HEK293 (cell line): ENCODE measurements at regions not wholly inside any gene's neighbourhood (a gene's known extent, or its start where the extent isn't known, plus 50 kb on each side); places are given as distances from the start of the nearest gene placed in this dataset.

Experiments
- CTCF ChIA-PET: fragments of 350-600 bp; formaldehyde crosslinking; extraction: SDS; loops from one replicate; lab custom pipeline; 2021; ENCODE audit warnings: antibody characterized with exemption; lab: Yijun Ruan, JAX
- POLR2A ChIA-PET: fragments of 300-600 bp; formaldehyde crosslinking; extraction: SDS; loops from one replicate; lab custom pipeline; 2020; ENCODE audit warnings: antibody characterized with exemption, inconsistent platforms; lab: Yijun Ruan, JAX
- H3K27ac ChIP-seq: fragments of 200-500 bp; sonication (Bioruptor generic); 2 replicates; pipeline ENCODE4 v1.5.1; 2014; ENCODE audit warnings: low read depth, low read length, control low read depth, inconsistent platforms; ENCODE audit errors: extremely low read depth
- H3K36me3 ChIP-seq, 2 experiments: fragments of 200-500 bp in 1 of 2; sonication (Bioruptor generic) in 1 of 2; 1 replicate in 1 of 2; 2 replicates in 1 of 2; pipeline ENCODE4 v1.5.1; 2014 to 2017; ENCODE audit warnings: inconsistent platforms in 2 of 2, low read length in 2 of 2; ENCODE audit not compliant: control insufficient read depth in 2 of 2, insufficient read depth in 1 of 2
- H3K4me1 ChIP-seq: fragments of 200-500 bp; sonication (Bioruptor generic); 2 replicates; pipeline ENCODE4 v1.5.1; 2014; ENCODE audit warnings: mild to moderate bottlenecking, low read length, inconsistent platforms; ENCODE audit not compliant: control insufficient read depth, insufficient read depth
- H3K4me3 ChIP-seq: 2 replicates; pipeline ENCODE4 v1.5.1; 2011; ENCODE audit warnings: low read depth, mild to moderate bottlenecking, control low read depth, low read length, moderate library complexity
- H3K9me3 ChIP-seq: fragments of 200-500 bp; sonication (Bioruptor generic); 2 replicates; pipeline ENCODE4 v1.5.1; 2014; ENCODE audit warnings: low read depth, low read length, inconsistent platforms; ENCODE audit not compliant: control insufficient read depth, insufficient read depth
- KLF1 ChIP-seq: fragments of 450-650 bp; formaldehyde crosslinking; IDR thresholded peaks from 2 replicates; pipeline ENCODE4 v1.5.1; 2016; ENCODE audit warnings: missing biosample characterization, missing genetic modification characterization
- SETDB1 ChIP-seq: IDR thresholded peaks from one replicate; pipeline ENCODE4 v1.6.1; 2017; ENCODE audit warnings: mild to moderate bottlenecking, low read length, moderate library complexity, mixed read lengths; ENCODE audit not compliant: insufficient read length
- ZNF132 ChIP-seq: fragments of 450-650 bp; formaldehyde crosslinking; IDR thresholded peaks from 2 replicates; pipeline ENCODE4 v1.5.1; 2017; ENCODE audit warnings: missing biosample characterization, missing genetic modification characterization, borderline replicate concordance
- ZNF211 ChIP-seq: fragments of 450-650 bp; formaldehyde crosslinking; IDR thresholded peaks from 2 replicates; pipeline ENCODE4 v1.5.1; 2016; ENCODE audit warnings: low read depth, missing biosample characterization, missing genetic modification characterization
- ZNF223 ChIP-seq: fragments of 450-650 bp; formaldehyde crosslinking; IDR thresholded peaks from 2 replicates; pipeline ENCODE4 v1.5.1; 2016; ENCODE audit warnings: missing biosample characterization, missing genetic modification characterization
- ZNF335 ChIP-seq: fragments of 450-650 bp; formaldehyde crosslinking; conservative IDR thresholded peaks from 2 replicates; pipeline ENCODE4 v1.5.1; 2016; ENCODE audit warnings: missing biosample characterization, missing genetic modification characterization
- ZNF341 ChIP-seq: fragments of 450-650 bp; formaldehyde crosslinking; IDR thresholded peaks from 2 replicates; pipeline ENCODE4; 2016; ENCODE audit warnings: low read depth, missing biosample characterization, missing genetic modification characterization
- ZNF354C ChIP-seq: fragments of 450-650 bp; formaldehyde crosslinking; IDR thresholded peaks from 2 replicates; pipeline ENCODE4 v1.5.1; 2016; ENCODE audit warnings: missing biosample characterization, missing genetic modification characterization, low read depth, borderline replicate concordance
- ZNF596 ChIP-seq: fragments of 450-650 bp; IDR thresholded peaks from 2 replicates; pipeline ENCODE4 v1.5.0; 2018; ENCODE audit warnings: missing biosample characterization, mild to moderate bottlenecking, missing genetic modification characterization, moderate library complexity
- ZNF654 ChIP-seq: fragments of 450-650 bp; formaldehyde crosslinking; IDR thresholded peaks from 2 replicates; pipeline ENCODE4 v1.5.1; 2016; ENCODE audit warnings: low read depth, missing biosample characterization, missing genetic modification characterization
- TF ChIP-seq, protein P1 (sequence below): fragments of 450-650 bp; formaldehyde crosslinking; IDR thresholded peaks from 2 replicates; pipeline ENCODE4 v1.5.1; 2016; ENCODE audit warnings: missing biosample characterization, missing genetic modification characterization
- TF ChIP-seq, protein P2 (sequence below): fragments of 450-650 bp; formaldehyde crosslinking; IDR thresholded peaks from 2 replicates; pipeline ENCODE4 v1.5.0; 2017; ENCODE audit warnings: missing biosample characterization, missing genetic modification characterization, borderline replicate concordance
- TF ChIP-seq, protein P3 (sequence below): fragments of 450-650 bp; formaldehyde crosslinking; IDR thresholded peaks from 2 replicates; pipeline ENCODE4 v1.5.1; 2016; ENCODE audit warnings: missing biosample characterization, missing genetic modification characterization
- TF ChIP-seq, protein P4 (sequence below): fragments of 450-650 bp; formaldehyde crosslinking; IDR thresholded peaks from 2 replicates; pipeline ENCODE4 v1.5.1; 2017; ENCODE audit warnings: missing biosample characterization, missing genetic modification characterization
- TF ChIP-seq, protein P5 (sequence below): fragments of 450-650 bp; formaldehyde crosslinking; IDR thresholded peaks from 2 replicates; pipeline ENCODE4 v1.5.1; 2016; ENCODE audit warnings: missing biosample characterization, missing genetic modification characterization

DNA sequence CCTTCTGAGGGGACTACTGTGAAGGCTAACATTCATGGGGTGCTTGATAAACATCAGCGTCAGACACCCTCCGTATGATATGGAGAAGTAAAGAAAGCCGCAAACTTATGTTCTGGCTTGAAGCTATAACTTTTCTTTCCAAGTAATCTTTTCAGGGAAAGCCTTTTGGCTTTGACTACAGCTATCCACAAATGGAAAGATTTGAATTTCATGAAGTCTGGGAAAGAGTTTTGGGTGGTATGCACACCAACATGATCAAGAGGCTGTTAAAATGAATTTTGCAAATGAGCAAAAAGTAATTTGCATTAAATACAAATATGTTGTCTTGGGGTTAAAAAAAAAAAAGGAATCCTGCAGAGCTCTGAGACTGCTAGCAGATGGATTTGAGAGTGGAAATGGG lies 114.8 kb upstream of the LIMCH1 start:
- H3K27ac ChIP-seq: no peak overlapping the region
- no peaks in the 10 kb centered on the region for H3K9me3 ChIP-seq
- ChIA-PET POLR2A (no interaction called here), CTCF (interaction anchor here (0.8 kb wide), 1 partner anchor 20 kb away, joined by 3 read pairs; no protein-coding TSS in a partner anchor)
- peaks cover 5% of the 10 kb centered on the region; the same call in 1 of the 2 replicates for H3K4me1 ChIP-seq
- no peak overlapping the region for H3K4me3 ChIP-seq
- TF ChIP-seq ZNF335: no peak
- no peak for TF ChIP-seq ZNF596 (tag by site-specific recombination)
- TF ChIP-seq, protein P1, sequence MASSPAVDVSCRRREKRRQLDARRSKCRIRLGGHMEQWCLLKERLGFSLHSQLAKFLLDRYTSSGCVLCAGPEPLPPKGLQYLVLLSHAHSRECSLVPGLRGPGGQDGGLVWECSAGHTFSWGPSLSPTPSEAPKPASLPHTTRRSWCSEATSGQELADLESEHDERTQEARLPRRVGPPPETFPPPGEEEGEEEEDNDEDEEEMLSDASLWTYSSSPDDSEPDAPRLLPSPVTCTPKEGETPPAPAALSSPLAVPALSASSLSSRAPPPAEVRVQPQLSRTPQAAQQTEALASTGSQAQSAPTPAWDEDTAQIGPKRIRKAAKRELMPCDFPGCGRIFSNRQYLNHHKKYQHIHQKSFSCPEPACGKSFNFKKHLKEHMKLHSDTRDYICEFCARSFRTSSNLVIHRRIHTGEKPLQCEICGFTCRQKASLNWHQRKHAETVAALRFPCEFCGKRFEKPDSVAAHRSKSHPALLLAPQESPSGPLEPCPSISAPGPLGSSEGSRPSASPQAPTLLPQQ (tag by site-specific recombination): no peak
- TF ChIP-seq ZNF354C (tag by site-specific recombination): no peak
- TF ChIP-seq, protein P2, sequence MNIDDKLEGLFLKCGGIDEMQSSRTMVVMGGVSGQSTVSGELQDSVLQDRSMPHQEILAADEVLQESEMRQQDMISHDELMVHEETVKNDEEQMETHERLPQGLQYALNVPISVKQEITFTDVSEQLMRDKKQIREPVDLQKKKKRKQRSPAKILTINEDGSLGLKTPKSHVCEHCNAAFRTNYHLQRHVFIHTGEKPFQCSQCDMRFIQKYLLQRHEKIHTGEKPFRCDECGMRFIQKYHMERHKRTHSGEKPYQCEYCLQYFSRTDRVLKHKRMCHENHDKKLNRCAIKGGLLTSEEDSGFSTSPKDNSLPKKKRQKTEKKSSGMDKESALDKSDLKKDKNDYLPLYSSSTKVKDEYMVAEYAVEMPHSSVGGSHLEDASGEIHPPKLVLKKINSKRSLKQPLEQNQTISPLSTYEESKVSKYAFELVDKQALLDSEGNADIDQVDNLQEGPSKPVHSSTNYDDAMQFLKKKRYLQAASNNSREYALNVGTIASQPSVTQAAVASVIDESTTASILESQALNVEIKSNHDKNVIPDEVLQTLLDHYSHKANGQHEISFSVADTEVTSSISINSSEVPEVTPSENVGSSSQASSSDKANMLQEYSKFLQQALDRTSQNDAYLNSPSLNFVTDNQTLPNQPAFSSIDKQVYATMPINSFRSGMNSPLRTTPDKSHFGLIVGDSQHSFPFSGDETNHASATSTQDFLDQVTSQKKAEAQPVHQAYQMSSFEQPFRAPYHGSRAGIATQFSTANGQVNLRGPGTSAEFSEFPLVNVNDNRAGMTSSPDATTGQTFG (tag by site-specific recombination): no peak
- TF ChIP-seq, protein P3, sequence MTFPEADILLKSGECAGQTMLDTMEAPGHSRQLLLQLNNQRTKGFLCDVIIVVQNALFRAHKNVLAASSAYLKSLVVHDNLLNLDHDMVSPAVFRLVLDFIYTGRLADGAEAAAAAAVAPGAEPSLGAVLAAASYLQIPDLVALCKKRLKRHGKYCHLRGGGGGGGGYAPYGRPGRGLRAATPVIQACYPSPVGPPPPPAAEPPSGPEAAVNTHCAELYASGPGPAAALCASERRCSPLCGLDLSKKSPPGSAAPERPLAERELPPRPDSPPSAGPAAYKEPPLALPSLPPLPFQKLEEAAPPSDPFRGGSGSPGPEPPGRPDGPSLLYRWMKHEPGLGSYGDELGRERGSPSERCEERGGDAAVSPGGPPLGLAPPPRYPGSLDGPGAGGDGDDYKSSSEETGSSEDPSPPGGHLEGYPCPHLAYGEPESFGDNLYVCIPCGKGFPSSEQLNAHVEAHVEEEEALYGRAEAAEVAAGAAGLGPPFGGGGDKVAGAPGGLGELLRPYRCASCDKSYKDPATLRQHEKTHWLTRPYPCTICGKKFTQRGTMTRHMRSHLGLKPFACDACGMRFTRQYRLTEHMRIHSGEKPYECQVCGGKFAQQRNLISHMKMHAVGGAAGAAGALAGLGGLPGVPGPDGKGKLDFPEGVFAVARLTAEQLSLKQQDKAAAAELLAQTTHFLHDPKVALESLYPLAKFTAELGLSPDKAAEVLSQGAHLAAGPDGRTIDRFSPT (tag by site-specific recombination): no peak
- TF ChIP-seq, protein P4, sequence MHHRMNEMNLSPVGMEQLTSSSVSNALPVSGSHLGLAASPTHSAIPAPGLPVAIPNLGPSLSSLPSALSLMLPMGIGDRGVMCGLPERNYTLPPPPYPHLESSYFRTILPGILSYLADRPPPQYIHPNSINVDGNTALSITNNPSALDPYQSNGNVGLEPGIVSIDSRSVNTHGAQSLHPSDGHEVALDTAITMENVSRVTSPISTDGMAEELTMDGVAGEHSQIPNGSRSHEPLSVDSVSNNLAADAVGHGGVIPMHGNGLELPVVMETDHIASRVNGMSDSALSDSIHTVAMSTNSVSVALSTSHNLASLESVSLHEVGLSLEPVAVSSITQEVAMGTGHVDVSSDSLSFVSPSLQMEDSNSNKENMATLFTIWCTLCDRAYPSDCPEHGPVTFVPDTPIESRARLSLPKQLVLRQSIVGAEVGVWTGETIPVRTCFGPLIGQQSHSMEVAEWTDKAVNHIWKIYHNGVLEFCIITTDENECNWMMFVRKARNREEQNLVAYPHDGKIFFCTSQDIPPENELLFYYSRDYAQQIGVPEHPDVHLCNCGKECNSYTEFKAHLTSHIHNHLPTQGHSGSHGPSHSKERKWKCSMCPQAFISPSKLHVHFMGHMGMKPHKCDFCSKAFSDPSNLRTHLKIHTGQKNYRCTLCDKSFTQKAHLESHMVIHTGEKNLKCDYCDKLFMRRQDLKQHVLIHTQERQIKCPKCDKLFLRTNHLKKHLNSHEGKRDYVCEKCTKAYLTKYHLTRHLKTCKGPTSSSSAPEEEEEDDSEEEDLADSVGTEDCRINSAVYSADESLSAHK (tag by site-specific recombination): no peak
- TF ChIP-seq ZNF132: no peak
- no peak for TF ChIP-seq ZNF654
- TF ChIP-seq ZNF211 (tag by site-specific recombination): no peak
- TF ChIP-seq ZNF223 (tag by site-specific recombination): no peak
- no peak for TF ChIP-seq ZNF341 (tag by site-specific recombination)
- TF ChIP-seq KLF1 (tag by site-specific recombination): no peak
- TF ChIP-seq, protein P5, sequence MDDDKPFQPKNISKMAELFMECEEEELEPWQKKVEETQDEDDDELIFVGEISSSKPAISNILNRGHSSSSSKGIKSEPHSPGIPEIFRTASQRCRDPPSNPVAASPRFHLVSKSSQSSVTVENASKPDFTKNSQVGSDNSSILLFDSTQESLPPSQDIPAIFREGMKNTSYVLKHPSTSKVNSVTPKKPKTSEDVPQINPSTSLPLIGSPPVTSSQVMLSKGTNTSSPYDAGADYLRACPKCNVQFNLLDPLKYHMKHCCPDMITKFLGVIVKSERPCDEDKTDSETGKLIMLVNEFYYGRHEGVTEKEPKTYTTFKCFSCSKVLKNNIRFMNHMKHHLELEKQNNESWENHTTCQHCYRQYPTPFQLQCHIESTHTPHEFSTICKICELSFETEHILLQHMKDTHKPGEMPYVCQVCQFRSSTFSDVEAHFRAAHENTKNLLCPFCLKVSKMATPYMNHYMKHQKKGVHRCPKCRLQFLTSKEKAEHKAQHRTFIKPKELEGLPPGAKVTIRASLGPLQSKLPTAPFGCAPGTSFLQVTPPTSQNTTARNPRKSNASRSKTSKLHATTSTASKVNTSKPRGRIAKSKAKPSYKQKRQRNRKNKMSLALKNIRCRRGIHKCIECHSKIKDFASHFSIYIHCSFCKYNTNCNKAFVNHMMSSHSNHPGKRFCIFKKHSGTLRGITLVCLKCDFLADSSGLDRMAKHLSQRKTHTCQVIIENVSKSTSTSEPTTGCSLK: no peak
- TF ChIP-seq SETDB1: no peak
- TF ChIP-seq, all 188 proteins: peak for 0
- H3K36me3 ChIP-seq: no peaks in the 10 kb centered on the region
